VCaP (cell line): ENCODE measurements at regions not wholly inside any gene's neighbourhood (a gene's known extent, or its start where the extent isn't known, plus 50 kb on each side); places are given as distances from the start of the nearest gene placed in this dataset.

ENCODE experiments used
- H3K27ac ChIP-seq: fragments of 450-650 bp; 2 replicates; pipeline ENCODE4 v1.5.1; 2017
- CTCF ChIP-seq: fragments of 450-650 bp; conservative IDR thresholded peaks from 2 replicates; pipeline ENCODE4 v1.5.1; 2017; ENCODE audit warnings: mild to moderate bottlenecking, moderate library complexity

DNA sequence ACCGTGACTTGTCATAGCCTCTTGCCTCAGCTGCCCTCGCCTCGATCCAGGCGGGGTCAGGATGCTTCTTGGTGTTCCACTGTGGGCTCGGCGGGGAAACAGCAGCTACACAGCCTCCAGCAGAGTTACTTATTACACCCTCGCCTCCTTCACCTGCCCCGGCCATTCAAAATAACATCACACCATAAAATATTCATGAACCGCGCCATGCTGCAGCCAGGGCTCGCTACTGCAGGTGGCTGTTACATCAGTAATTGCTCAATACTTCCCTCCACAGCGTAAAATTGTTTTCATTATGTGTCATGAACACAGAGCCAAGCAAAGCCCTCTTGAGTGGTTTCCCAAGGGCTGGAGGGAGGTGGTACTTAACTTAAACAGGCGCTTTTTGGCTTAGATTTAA is 241.5 kb upstream of the SP8 start:
- H3K27ac ChIP-seq: no peak overlapping the region
- no peak for TF ChIP-seq CTCF

GRCh38 chr7:21028599-21028998 is 241.9 kb upstream of the SP8 start:
- no peak overlapping the region for H3K27ac ChIP-seq
- TF ChIP-seq CTCF: no peak

DNA sequence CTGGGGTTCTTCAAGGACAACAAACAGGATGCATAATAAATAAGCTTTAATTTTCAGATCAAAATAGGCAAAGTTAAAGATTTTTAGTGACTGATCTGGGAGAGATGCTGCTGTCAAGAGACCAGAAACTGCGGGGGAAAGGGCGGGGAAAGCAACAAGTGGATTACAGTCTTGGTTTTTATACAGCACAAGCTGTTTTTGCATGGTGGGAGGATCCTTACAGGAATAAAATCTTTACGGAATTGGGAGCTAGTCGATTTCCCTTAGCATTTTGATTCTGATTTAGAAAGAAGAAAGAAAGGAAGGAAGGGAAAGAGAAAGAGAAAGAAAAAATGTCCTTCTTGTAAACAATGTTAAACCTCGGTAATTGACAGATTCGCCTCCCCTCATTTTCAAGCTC is 242.3 kb upstream of the SP8 start:
- no peak for TF ChIP-seq CTCF
- H3K27ac ChIP-seq: no peak overlapping the region

DNA sequence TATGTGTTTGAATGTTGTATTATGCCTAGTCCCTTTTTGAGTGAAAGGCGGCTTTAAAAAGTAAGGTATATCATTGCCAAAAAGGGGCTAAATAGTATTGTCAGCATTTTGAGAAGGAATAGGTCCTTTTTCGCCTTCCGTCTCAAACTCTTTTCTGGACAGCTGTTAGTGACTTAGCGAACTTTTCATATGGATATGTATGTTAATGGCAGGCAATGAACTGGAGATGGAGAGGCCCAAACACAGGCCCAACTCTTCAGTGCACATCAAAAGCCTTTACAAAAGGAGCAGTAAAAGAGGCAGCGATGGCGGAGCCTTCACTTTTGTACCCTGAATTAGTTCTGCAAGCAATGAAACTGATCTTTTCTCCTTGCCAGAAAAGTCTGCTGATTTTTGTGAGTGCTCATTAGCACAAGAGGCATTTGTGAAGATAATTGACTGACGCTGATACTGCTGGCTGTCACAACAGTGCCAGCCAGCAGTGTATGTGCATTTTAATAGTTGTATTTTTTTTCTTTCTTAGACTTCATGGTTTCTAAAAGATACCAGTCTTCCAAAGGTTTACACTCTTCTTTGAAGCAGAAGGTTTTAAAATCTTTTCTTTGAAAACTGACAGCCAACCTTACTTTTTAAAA is 243.7 kb upstream of the SP8 start:
- TF ChIP-seq CTCF: no peak
- H3K27ac ChIP-seq: no peak overlapping the region

DNA sequence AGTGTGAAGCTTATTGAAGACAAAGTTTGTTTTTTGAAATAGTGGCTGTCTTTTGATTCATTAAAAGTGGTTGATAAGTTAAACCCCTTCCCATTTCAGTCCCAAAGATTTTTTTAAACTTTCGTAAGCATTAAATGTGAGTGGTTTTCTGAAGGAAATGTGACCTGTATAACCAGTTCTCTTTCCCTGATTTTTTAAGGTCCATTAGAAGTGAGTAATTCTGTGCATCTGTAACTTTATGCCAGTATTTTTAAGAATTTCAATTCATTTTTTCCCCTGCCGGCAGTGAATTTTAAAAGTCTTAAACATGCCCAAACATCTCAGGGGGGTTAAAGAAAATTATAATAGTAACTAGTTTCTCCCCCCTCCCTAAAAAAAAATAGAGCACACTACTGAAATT is 254.6 kb upstream of the SP8 start:
- no peak overlapping the region for H3K27ac ChIP-seq
- no peak for TF ChIP-seq CTCF

- TF ChIP-seq CTCF: no peak
These were observed 255.0 kb upstream of the SP8 start for GRCh38 chr7:21041666-21042065.

GRCh38 chr7:21044384-21044783 is 257.7 kb upstream of the SP8 start:
- TF ChIP-seq CTCF: no peak
- H3K27ac ChIP-seq: no peak overlapping the region

More at GRCh38 chr7:21041666-21042065, 255.0 kb upstream of the SP8 start:
- H3K27ac ChIP-seq: no peak overlapping the region
